EL (cell line): ENCODE measurements at regions not wholly inside any gene's neighbourhood (a gene's known extent, or its start where the extent isn't known, plus 50 kb on each side); places are given as distances from the start of the nearest gene placed in this dataset.
A peak's percentile ranks its signal among the peaks of the same experiment; 100 is the strongest.

Source experiments
- DNase-seq: peaks from one replicate; pipeline ENCODE4 v3.0.0-alpha.2; 2016

- no peak for DNase-seq
Observed at GRCh38 chr16:79677799-79678530, 77.4 kb upstream of the MAF start.

DNA sequence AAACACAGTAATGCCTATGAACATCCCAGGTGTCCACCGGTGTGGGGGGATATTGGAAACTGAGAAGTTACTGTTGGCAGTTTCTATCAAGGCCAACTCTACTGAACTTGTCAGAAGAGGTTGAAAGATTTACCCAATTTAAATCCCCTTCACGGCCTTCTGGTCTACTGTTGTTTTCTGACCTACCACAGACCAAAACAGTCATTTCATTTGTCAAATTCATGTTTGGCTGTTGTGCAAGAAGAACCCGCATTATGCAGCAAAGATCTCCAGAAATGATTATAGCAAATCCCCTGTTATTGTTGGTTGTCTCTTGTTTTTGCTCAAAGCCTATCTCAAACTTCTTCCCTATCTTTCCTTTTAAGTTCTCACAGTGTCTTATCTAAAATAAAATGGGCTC is 73.1 kb upstream of the MAF start:
- no peak for DNase-seq

- DNase-seq = no peak
Observed at GRCh38 chr16:79672524-79672923, 72.0 kb upstream of the MAF start.

DNA sequence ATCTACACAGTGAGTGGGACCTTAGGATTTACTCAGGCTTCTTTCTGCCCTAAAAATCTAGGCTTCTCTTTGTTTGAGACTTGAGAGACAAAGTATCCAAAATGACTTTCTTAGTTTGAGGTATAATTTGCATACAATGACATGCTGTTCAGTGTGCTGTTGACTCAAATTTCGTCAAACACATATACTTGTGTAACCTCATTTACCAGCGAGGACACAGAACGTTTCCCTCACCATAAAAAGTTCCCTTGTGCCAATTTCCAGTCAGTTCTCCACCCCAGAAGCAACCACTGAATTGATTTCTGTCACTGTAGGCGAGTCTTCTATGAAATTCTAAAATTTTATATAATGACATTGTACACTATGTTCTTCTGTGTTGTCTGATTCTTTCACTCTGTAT is 68.0 kb upstream of the MAF start:
- DNase-seq = no peak

DNA sequence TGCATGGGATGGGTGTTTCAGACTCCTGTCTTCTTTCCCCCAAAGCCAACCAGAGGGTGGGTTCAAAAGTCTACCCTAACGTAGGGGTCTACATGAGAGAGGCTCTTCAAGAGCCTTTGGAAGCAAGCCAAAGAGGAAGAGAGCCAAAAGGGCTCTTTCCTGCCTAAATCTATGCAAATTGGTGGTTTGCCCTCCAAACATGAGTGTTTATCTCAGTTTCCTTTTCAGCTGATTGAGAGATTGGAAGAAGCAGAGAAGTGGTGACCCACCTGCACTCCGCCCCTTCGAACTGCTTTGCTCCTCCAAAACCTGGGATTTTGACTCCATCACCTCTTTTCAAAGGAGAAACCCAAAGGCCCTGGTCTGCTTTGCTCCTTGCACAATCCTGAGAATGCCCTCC is 65.4 kb upstream of the MAF start:
- DNase-seq = no peak

DNA sequence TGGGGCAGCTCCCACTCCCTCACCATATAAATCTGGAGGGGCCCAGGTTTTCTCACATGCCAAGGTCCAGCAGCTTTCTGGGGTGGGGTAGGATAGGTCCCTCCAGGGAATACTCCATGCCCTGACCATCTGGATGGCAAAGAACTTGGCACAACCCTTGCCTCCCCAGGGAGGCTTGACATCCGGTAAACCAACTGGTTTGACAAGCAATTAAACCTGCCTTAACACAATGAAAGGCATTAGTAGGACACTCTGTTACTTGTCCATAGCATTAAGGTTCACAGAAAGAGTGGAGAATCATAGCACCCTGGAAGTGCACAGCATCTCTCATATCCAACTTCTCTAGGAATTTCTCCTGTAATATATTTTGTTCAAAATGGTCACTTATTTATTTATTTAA is 63.9 kb upstream of the MAF start:
- no peak for DNase-seq

GRCh38 chr16:79662669-79663313 is 62.3 kb upstream of the MAF start:
- DNase-seq = no peak

- no peak for DNase-seq
Observed at GRCh38 chr16:79662122-79662521, 61.6 kb upstream of the MAF start.

GRCh38 chr16:79661578-79661977 is 61.0 kb upstream of the MAF start:
- no peak for DNase-seq

- DNase-seq = no peak
Observed at GRCh38 chr16:79659344-79659743, 58.8 kb upstream of the MAF start.

DNA sequence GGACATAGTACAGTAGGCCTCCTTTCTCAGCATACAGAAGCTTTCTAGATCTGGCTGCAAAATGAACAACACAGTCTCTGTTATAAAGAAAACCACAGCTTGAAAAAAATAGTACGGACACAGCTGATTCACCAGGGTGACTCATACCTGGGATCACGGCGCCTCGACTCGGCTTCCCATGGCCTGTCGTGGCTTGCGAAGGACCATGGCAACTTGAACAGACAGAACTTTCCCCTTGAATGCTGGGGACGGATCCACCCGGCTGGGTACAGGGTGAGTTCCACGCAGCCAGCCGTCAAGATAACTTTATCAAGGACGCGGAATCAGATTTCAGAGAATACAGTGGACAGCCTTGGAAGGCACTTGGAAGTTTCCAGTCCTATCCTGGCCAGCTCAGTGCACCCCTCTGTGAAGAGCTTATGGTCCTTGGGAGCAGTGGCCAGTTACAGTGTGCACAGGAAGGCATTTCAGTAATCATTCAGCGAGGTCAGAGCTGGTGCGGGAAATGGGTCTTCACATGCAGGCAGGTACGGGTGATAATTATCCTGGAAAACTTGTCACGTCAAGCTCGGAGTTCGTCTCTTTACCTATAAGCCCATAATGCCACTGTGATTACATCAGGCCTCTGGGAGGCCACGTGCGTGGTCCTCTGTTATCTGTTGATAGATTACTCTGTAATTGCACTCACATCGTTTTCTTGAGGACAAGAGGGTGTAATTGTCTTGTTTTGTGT is 57.9 kb upstream of the MAF start:
- peak; percentile 52 for DNase-seq

GRCh38 chr16:79656553-79657115 is 56.1 kb upstream of the MAF start:
- DNase-seq = no peak

- no peak for DNase-seq
Observed at GRCh38 chr16:79653373-79653891, 52.9 kb upstream of the MAF start.

DNA sequence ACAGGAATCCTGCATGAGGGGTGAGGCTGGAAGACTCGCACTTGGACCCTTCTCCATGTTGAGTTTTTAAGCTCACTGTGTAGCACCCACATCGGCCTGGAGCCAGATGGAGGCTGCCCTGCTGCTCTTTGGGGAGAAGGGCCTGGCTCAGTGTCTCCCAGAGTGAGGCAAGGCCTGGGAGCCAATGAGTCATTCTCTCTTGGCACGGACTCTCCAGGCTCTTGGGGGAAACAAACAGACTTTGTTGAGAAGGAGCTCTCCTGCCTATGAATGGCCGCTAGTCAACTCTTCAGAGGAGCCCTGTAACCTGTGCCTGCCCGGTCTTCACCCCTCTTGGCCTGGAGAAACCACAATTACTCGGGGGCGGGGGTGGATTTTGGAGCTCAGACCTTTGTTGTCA is 50.8 kb upstream of the MAF start:
- DNase-seq = peak; percentile 33
